ENCODE measurements at regions not wholly inside any gene's neighbourhood (a gene's known extent, or its start where the extent isn't known, plus 50 kb on each side); places are given as distances from the start of the nearest gene placed in this dataset.

DNA sequence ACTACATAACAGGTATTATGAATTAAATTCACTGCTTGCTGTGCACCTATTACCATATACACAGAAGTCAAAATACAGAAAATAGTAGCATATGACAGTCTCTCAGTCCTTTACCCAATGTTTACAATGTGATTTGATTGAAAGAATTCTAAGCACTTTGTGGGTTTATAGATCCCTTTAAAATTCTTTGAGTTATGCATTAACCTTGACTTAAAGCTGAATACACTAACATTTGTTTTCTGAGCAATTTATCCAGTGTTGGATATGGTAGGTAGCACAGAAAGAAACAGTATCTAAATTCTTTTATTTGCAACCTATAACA is 230.8 kb upstream of the DDI1 start:
- Histone ChIP-seq H3K36me3 (ENCODE audit: control insufficient read depth, insufficient read depth, low read length) (no peaks in the 10 kb centered on the region), H3K9me3 (ENCODE audit: control insufficient read depth, insufficient read depth, low read depth, low read length) (no peaks in the 10 kb centered on the region), H4K20me1 (ENCODE audit: control insufficient read depth, extremely low read depth, insufficient read depth, low read length) (no peaks in the 10 kb centered on the region), H3K4me1 (ENCODE audit: control insufficient read depth, extremely low read depth, insufficient read depth, low read length) (no peaks in the 10 kb centered on the region), H3K4me2 (ENCODE audit: extremely low read depth, insufficient read depth, low read length) (peak overlapping the region; percentile 48), H3K27me3 (ENCODE audit: control insufficient read depth, insufficient read depth, low read length) (no peaks in the 10 kb centered on the region), H3K9ac (ENCODE audit: insufficient read depth, low read length) (no peak overlapping the region), H2AFZ (ENCODE audit: low read length) (no peak overlapping the region), H3K4me3 (replicated peaks in 1 of 4; ENCODE audit: control extremely low read depth in 1 of 4, insufficient read depth in 1 of 4, low read depth in 3 of 4, low read length in 4 of 4) (no peak overlapping the region), H3K79me2 (ENCODE audit: control insufficient read depth, insufficient read depth, low read length) (no peaks in the 10 kb centered on the region), H3K27ac (ENCODE audit: insufficient read depth, low read length) (no peak overlapping the region)
- TF ChIP-seq, protein P1, sequence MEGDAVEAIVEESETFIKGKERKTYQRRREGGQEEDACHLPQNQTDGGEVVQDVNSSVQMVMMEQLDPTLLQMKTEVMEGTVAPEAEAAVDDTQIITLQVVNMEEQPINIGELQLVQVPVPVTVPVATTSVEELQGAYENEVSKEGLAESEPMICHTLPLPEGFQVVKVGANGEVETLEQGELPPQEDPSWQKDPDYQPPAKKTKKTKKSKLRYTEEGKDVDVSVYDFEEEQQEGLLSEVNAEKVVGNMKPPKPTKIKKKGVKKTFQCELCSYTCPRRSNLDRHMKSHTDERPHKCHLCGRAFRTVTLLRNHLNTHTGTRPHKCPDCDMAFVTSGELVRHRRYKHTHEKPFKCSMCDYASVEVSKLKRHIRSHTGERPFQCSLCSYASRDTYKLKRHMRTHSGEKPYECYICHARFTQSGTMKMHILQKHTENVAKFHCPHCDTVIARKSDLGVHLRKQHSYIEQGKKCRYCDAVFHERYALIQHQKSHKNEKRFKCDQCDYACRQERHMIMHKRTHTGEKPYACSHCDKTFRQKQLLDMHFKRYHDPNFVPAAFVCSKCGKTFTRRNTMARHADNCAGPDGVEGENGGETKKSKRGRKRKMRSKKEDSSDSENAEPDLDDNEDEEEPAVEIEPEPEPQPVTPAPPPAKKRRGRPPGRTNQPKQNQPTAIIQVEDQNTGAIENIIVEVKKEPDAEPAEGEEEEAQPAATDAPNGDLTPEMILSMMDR (conservative IDR thresholded peaks at IDR 0.05 in 1 of 2, IDR thresholded peaks at IDR 0.05 in 1 of 2; ENCODE audit: low read depth in 1 of 2, low read length in 2 of 2) = no peak
- no peak for TF ChIP-seq EZH2 (IDR thresholded peaks at IDR 0.05; ENCODE audit: low read length, missing control alignments)
- no peak for DNase-seq (ENCODE audit: low read depth in 2 of 2)

DNA sequence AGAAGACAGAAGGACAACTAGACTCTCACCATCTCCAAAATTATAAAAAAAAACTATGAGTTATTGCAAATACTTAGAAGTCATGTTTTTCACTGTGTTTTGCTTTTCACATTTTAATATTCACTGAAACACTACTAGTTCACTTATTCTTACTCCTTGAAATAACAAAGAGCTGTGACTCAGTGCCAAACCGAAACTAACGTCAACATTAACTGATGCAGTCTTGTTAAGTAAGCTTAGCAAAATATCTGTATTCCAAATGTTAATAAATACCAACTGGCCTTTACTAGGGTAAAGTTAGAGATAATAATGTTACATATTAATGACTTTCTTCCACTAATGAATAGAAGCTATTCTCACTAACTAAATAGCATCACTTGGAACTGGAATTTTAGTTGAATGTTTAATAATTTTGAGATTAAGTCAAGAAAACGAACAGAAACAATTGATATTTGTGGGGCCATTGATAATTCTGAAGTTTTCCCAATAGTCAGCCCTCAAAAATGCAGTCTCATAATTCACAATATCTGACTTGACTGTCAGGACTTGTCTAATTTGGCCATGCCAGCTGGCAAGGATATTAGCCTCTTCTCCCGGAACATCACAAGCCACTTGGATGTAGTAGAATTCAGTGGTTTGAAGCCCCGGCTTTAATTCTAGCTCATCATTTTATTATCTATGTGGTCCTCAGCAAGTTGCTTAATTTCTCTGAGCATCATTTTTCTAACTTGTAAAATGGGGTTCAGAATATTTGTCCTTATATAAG is 230.1 kb upstream of the DDI1 start:
- H3K27me3 ChIP-seq (ENCODE audit: control insufficient read depth, insufficient read depth, low read length) = no peaks in the 10 kb centered on the region
- DNase-seq (ENCODE audit: low read depth in 2 of 2) = peak; percentile 91 to 92
- H3K27ac ChIP-seq (ENCODE audit: insufficient read depth, low read length) = no peak overlapping the region
- H3K36me3 ChIP-seq (ENCODE audit: control insufficient read depth, insufficient read depth, low read length) = no peaks in the 10 kb centered on the region
- no peaks in the 10 kb centered on the region for H3K4me1 ChIP-seq (ENCODE audit: control insufficient read depth, extremely low read depth, insufficient read depth, low read length)
- TF ChIP-seq, protein P1 (conservative IDR thresholded peaks at IDR 0.05 in 1 of 2, IDR thresholded peaks at IDR 0.05 in 1 of 2; ENCODE audit: low read depth in 1 of 2, low read length in 2 of 2) = no peak
- TF ChIP-seq EZH2 (IDR thresholded peaks at IDR 0.05; ENCODE audit: low read length, missing control alignments) = no peak
- H3K4me2 ChIP-seq (ENCODE audit: extremely low read depth, insufficient read depth, low read length) = peak overlapping the region; percentile 48
- H4K20me1 ChIP-seq (ENCODE audit: control insufficient read depth, extremely low read depth, insufficient read depth, low read length) = no peaks in the 10 kb centered on the region
- no peak overlapping the region for H3K9ac ChIP-seq (ENCODE audit: insufficient read depth, low read length)
- no peak overlapping the region for H2AFZ ChIP-seq (ENCODE audit: low read length)
- H3K9me3 ChIP-seq (ENCODE audit: control insufficient read depth, insufficient read depth, low read depth, low read length) = no peaks in the 10 kb centered on the region
- no peak overlapping the region for H3K4me3 ChIP-seq (replicated peaks in 1 of 4; ENCODE audit: control extremely low read depth in 1 of 4, insufficient read depth in 1 of 4, low read depth in 3 of 4, low read length in 4 of 4)
- H3K79me2 ChIP-seq (ENCODE audit: control insufficient read depth, insufficient read depth, low read length) = no peaks in the 10 kb centered on the region

DNA sequence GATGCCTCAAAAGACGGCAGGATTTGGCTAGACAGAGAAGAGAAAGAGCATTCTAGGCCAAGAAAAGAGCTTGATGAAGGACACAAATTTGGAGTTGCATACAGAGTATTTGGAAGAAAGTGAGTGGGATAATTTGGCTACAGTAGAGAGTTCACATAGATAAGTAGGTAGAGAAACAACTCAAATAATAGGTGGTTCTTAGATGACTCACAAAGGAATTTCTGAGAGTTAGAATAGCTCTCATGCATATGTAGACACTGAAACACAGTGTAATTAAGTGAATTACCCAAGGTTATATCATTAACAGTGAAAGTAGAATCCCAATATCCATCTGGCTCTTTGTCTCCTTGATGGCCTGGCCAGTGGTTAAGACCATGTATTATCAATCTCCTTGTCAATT is 228.6 kb upstream of the DDI1 start:
- no peaks in the 10 kb centered on the region for H4K20me1 ChIP-seq (ENCODE audit: control insufficient read depth, extremely low read depth, insufficient read depth, low read length)
- H3K4me3 ChIP-seq (replicated peaks in 1 of 4; ENCODE audit: control extremely low read depth in 1 of 4, insufficient read depth in 1 of 4, low read depth in 3 of 4, low read length in 4 of 4) = no peak overlapping the region
- TF ChIP-seq, protein P1 (conservative IDR thresholded peaks at IDR 0.05 in 1 of 2, IDR thresholded peaks at IDR 0.05 in 1 of 2; ENCODE audit: low read depth in 1 of 2, low read length in 2 of 2) = no peak
- TF ChIP-seq EZH2 (IDR thresholded peaks at IDR 0.05; ENCODE audit: low read length, missing control alignments) = no peak
- H3K79me2 ChIP-seq (ENCODE audit: control insufficient read depth, insufficient read depth, low read length) = no peaks in the 10 kb centered on the region
- H3K4me2 ChIP-seq (ENCODE audit: extremely low read depth, insufficient read depth, low read length) = no peak overlapping the region
- H3K27me3 ChIP-seq (ENCODE audit: control insufficient read depth, insufficient read depth, low read length) = no peaks in the 10 kb centered on the region
- no peaks in the 10 kb centered on the region for H3K36me3 ChIP-seq (ENCODE audit: control insufficient read depth, insufficient read depth, low read length)
- no peak overlapping the region for H3K9ac ChIP-seq (ENCODE audit: insufficient read depth, low read length)
- H3K9me3 ChIP-seq (ENCODE audit: control insufficient read depth, insufficient read depth, low read depth, low read length) = no peaks in the 10 kb centered on the region
- no peaks in the 10 kb centered on the region for H3K4me1 ChIP-seq (ENCODE audit: control insufficient read depth, extremely low read depth, insufficient read depth, low read length)
- H3K27ac ChIP-seq (ENCODE audit: insufficient read depth, low read length) = no peak overlapping the region
- no peak overlapping the region for H2AFZ ChIP-seq (ENCODE audit: low read length)
- peak in 1 of 2 donors; percentile 93 for DNase-seq (ENCODE audit: low read depth in 2 of 2)
